GM18519 (cell line): ENCODE measurements at regions not wholly inside any gene's neighbourhood (a gene's known extent, or its start where the extent isn't known, plus 50 kb on each side); places are given as distances from the start of the nearest gene placed in this dataset.
"Not testable (repeated sequence)": the region's sequence is repeated elsewhere in the genome, so short reads cannot be mapped to it uniquely, and the experiment has no call there.

Experiments
- ATAC-seq: cut with Tn5 transposase; IDR thresholded peaks from one replicate; pipeline ENCODE4 v1.9.1; 2021; ENCODE audit warnings: mild to moderate bottlenecking, moderate library complexity; ENCODE audit not compliant: unreplicated experiment, low FRiP score

DNA sequence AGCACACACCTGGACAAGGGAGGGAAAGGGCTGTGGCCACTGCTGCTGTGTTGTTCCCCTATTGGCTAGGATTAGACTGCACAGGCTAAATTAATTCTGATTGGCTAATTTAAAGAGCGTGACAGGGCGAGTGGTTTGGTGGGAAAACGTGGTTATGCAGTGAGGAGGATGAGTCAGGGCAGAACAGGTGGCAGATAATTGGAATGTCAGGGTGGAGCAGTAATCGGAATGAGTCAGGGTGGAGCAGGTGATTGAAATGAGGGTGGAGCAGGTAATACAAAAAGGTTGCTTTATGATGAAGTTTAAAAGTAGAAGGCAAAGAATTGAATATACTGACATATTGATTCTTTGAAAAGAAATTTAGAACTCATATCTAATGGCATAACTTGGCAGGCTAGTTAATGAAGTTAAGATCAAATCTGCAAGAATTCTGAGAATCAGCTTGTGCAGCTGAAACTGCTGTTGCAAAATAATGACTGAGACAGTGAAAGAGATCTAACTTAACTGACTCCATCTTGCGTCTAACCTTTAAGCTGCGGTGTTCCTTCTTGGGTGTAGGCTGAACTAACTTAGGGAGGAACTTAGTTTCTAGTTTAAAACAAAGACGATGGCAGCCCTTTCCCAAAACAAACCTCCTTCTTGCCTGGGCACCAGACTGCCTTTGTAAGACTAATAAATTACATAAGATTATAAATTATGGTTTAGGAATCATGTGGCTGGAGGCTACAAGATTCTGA is 174.3 kb downstream of the UTP18 start:
- ATAC-seq: no peak

DNA sequence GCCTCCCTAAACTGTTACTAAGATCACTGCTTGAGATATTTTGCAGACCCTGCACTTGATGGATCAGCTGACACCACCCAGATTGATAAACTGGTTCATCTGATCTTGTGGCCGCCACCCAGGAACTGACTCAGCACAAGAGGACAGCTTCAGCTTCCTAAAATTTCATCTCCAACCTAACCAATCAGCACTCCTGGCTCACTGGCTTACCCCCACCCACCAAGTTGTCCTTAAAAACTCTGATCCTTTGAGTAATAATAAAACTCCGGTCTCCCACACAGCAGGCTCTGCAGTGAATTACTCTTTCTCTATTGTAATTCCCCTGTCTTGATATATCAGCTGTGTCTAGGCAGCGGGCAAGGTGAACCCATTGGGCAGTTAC is 174.8 kb downstream of the UTP18 start:
- ATAC-seq: no peak

DNA sequence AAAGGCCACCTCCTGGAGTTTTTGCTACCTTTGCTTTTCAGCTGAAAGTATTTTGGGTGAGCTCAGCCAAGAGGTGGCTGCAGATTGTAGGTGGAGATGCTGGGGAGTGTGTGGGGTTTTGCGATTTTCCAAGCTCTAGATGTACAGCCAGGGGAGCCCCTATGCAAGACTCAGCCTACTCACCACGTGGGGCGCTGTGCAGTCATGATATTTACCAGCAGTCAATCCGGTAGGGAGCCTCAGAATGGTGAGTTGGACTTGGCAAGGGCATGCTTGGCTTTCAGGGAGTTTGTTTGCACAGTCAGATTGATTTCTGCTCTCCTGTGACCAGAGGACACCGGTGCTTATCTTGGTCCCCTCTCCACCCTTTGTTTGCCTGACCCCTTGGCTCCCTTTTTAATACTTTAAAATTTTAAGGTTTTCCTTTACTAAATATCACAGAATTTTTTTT is 175.3 kb downstream of the UTP18 start:
- peak; percentile 89 for ATAC-seq

DNA sequence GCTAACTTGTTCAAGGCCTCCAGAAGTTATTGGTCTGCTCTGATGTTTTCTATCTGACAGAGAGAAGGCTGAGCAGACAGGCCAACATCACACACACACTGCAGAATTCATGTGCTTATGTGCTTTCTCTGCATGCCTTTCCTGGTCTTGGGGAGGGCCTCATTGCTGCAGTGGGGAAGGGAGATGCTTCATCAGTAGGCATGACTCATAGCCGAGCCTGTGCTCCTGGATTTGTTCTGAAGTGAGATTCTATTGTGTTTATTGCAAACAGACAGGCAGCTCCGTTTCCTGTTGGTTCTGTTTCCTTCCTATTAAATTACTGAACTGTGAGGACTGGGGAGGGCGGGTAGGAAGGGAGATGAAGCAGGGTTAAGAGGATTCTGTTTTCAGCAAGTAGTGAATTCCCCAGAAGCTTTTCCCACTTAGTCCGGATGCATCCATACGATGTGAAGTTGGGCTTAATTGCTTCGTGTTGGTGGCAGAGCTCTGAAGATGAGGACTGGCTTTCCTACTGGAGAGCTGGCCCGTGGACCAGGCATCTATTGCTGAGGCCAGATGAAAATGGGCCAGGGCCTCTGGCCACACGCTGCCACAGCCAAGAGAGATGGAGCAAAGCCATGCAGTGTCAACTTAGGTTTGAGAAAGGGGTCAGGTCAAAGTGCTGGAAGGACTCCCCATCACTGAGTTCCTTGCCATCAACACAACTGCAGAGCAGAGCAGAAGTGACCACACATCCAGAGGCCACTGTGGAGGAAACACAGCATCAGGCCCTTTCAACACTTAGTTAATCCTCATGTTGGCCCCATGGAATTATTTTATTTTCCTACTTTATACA is 179.3 kb downstream of the UTP18 start:
- ATAC-seq: no peak

DNA sequence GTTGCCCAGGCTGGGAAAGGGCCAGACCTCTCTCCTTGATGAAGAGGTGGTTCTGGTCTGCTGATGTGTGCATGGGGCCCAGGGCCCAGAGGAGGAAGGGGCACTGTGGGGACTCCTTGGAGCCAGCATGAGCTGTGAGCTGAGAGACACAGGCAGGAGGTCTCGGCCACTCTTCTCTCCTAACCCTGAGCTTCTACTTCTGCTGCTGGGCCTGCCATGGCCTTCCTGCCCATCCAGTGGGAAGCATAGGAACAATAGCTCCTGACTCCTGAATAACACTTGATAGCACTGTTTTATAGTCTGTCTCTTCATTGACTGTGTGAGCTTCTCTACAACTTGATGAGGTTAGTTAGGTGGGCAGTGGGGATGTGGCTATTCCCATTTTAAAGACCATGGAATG is 181.1 kb downstream of the UTP18 start:
- ATAC-seq: no peak

DNA sequence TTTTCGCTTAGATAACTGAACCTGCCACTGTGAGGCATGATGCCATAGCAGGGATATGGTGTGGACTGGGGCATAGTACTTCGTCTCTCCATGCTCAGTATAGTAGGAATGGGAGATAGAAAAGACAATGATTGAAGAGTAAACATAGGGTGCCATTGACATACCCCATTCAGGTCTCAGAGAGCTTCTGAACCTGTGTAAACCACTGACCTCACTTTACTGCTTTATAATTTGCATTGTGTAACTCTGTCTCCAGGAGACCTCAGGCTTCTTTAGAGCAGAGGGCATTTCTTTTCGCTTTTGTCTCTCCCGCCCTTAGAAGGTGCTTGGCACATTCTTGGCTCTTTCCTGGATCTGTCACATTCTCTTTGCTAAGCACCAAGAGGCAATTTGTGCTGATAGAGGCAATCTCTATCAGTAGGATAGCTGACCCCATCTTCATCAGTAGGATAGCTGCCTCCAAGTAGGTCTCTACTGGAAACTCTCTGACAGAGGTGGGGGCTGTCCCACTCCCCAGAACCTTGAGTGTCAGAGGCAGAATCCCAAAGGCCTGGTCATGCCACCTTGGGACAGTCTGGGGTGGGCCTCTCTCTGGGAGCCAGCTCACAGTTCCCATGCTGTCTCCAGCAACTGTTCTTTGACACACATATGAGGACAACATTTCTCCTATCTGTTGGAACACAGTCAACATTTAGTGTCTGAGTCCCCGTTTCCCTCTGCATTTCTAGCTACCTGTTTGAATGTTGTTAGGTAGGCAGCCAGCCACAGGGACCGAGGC is 181.9 kb downstream of the UTP18 start:
- no peak for ATAC-seq

DNA sequence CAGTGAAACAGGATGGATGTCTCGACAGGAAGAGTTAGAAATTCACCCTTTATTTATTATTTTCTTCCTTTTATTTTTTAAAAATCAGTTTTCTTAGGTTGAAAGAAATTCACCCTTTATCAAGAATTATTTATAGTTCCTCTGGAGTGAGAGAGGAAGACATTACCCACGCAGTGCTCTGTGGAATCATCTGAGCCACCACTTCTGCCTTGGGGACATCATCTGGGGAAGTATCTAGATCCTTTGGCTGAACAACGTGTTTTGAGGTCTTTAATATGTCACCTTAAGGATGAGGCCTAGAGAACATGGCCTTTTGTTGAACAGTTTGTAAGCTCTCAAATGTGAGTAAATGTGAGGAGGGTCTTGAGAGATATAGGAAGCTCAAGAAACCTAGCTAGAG is 183.3 kb downstream of the UTP18 start:
- ATAC-seq: no peak

DNA sequence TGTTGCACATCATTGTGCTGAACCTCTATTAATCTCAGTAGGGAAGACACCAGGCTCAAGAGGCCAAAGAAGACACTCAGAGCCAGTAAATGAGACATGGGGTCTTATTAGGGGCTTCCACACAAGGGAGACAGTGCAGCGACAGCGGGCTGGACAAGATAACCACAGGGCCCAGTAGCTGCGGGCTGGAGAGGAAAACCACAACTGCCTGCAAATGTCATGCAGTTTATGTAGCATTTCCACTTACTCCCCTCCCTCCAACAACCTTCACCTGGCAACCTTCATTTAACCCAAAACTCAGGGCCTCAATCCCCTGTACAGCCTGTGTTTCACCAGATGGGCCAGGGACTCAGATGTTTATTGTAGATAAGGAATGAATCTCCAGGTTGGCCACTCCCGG is 185.6 kb downstream of the UTP18 start:
- no peak for ATAC-seq

DNA sequence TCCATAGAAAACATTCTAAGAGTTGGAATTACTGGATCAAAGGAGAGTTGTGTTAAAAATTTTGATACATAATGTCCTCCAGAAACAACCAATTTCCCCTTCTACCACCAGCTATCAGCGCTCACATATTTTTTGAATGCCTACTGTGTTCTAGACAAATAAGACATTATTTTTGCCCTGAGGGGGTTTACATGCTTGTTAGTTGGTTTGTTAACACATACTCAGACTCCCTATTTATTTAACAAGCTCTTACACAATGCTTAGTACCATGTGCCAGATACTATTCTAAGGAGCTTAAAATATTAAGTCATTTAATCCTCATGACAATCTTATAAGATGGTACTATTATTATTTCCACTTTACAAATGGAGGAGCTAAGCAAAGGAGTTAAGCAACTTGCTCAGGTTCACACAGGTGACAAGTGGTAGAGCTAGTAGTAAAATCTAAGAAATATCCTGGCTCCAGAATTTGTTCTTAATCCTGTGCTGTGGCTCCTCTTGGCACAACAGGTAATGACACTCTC is 194.2 kb downstream of the UTP18 start:
- no peak for ATAC-seq

DNA sequence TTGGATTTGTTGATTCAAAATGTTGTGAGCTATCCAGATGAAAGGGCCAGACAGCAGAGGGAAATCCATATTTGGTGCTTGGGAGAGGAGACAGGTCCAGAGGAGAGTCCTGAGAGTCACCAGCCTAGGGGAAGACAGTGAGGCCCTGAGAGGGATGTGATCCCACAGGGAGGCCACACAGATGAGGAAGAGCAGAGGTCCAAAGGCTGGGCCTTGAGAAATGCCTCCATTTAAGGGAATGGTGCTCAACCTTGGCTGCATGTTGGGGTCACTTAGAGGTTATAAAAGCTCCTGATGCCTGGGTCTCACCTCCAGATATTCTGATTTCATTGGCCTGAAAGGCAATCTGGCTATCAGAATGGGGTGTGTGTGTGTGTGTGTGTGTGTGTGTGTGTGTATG is 194.9 kb downstream of the UTP18 start:
- ATAC-seq: no peak

DNA sequence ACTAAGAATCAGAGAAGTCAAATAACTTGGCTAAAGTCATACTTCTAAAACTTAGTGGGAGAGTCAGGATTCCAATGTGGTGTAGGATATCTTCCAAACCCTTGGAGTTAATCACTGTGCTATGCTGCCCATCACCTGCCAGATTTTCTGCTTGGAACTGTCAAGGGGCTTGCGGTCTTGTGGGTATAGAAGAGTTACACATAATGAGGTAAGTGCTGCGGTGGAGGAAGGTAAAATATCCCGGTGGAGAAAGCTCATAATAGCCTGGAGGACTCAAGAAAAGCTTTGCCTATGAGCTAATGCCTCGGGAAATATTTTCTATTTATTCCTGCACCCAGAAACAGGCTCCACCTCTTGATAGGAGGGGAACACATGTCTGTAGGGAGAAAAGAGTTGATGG is 195.6 kb downstream of the UTP18 start:
- no peak for ATAC-seq

DNA sequence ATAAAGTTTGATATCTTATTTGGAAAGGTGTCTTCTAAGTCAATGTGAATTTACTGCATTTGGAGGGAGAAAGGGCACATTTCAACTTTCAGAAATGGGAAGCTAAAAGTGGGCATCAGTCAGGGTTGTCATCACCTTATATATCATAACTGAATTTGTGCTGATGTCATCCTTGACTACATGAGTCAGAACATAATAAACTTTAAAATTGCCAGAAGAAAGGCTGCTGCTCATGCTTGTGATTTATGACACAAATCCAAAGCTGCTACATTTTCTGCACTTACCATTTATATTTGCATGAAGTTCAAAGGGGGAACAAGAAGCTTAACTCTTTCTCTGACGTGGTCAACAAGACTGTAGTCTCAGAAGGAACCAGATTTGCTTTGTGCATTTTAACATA is 196.6 kb downstream of the UTP18 start:
- no peak for ATAC-seq

DNA sequence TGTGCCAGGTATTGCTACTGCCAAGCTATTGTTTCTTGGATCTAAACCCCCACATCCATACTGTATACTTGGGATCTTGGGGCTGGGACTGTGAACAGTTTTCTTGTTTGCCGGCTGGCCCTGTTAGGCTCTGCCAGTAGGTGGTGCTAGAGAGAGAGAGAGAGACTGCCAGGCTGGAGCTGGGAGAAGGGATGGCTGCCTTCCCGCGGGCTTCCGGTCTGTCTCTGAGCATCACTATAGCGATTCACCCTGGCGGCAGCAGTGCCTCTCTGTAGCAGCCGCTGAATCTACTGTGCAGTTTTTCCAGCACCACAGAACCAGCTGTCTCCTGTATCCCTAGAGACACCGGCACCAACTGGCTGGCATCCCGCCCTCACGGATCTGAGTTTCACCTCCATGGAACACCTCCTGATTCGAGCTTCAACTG is 201.2 kb downstream of the UTP18 start:
- ATAC-seq: peak; percentile 47

DNA sequence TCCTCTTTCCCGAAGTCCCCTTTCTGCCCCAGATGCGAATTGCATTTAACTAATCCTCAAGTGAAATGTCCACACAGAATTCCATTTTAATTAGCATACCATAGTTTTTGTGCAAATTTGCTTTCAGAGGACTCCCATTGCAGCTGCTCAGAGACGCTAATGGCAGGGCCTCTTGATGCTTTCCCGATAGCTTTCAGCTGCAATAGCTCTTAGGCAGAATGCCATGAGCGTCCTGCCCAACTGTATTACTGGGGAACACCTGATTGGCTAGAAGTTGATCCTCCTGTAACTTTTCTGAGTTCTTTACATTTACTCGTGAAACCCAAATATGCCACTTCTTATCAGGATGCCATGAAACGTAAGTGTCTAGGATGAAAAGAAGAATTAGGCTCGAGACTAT is 203.0 kb downstream of the UTP18 start:
- ATAC-seq: no peak

DNA sequence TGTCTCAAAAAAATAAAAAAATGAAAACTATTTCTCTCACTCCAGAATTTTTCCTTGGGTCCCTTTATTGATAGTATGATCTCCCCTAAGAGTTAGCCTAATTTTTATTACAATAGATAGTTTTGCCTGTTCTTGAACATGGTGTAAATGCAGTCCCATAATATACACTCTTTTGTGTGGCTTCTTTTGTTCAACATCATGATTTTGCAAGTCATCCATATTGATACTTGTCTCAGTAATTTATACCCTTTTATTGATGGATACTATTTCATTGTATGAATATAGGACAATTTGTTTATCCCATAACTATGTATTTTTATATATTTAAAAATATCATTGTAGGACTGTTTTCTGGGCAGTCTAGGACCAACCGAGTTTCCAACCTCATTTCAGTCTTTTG is 207.0 kb downstream of the UTP18 start:
- no peak for ATAC-seq

DNA sequence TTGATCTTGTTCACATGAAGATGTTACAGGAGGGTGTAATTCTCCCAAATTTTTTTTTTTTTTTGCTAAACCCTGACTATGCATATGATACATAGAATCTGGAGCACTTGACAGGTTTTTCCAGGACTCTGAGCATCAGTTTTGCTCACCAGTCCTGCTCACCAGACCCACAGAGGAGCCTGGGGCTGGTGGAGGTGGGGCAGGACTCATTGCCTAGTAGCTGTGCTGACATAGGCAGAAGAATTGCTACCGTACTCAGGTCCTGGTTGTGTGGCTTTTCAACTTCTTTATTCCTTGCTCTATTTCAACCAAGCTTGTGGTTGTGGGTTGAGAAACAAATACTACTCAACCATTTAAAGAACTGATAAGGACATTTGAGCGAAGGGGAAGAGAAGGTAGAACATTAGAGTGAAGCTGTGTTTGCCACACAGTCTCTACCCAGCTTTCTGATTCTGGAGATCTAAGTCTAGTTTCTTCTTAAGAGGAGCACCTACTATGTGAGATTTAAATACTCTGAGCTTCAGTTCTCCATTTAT is 212.4 kb downstream of the UTP18 start:
- no peak for ATAC-seq

DNA sequence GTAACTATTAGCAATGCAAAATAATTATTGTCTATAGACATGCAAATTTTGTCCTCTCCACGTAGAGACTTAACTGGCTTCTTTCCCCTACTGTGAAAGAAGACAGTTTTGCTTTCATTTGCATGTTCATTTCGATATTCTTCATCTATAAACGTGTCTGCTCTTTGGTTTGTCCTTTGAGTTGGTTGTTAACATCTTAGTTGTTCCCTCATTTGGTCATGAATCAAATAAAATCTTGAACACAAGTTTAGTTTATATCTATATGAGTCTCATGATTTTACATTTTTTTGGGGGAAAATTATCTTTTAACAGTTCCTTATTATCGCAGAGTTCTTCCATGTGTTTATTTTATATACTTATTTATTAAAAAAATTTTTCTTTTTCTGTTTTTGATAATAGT is 214.4 kb downstream of the UTP18 start:
- ATAC-seq: no peak

DNA sequence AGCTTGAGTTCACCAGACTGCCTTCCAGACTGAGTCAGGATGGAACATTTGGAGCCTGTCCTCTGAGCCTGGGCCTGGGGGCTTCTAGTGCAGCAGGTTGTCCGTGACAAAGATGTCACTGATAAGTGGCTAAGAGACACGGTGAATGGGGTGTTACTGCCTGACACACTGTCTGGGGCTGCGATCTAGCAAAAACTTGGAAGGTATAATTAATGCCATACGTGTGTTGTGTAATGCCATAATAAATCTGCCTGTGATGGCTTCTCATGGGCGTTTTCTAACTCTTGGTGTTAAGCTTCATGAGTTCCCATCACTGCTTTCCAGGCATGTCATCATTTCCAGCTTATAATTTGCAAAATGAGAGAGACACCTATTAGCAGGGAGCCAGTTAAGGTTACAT is 215.4 kb downstream of the UTP18 start:
- ATAC-seq: no peak

DNA sequence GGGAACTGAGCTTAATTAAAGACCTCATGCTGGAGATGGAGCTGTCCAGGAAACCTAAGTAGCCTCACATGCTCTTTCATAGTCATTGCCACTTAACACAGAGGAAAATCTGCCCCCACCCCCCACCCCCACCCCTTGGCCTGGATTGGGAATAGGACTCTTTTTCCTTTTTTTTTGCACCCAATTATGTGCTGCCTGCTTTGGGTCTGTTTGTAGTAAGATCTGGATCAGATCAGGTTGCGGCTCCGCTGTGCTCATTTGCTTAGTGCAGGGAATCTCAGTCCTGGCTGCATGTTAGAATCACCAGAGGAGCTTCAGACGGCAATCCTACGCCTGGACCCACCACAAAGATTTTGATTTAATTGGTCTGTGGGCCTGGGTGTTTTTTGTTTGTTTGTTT is 219.0 kb downstream of the UTP18 start:
- no peak for ATAC-seq

DNA sequence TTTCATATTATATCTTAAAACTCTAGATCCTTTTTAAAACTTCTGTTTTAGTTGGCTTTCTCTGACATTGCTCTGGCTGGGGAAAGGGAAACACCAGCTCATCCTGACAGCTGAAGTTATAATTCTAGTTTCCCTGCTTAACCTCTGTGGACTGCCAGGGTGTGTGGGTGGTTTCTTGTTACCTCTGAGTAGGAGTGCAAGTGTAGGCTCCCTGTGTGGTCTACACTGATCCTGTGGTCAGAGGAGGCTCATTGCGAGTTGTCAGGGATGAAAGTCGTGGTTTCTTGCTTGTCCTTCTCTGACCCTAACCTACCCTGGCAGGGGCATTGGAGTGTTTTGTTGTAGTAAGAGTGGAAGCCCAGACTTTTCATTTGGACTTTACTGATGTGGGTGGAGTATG is 221.0 kb downstream of the UTP18 start:
- no peak for ATAC-seq

DNA sequence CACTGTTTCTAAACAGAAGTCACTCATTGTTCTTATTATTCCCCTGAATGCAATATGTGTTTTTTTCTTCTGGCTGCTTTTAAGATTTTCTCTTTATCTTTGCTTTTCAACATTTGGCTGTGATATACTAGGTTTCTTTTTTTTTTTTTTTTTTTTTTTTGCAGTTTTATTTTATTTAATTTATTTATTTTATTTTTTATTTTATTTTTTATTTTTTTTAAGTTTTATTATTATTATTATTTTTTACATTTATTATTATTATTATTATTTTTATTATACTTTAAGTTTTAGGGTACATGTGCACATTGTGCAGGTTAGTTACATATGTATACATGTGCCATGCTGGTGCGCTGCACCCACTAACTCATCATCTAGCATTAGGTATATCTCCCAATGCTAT is 221.9 kb downstream of the UTP18 start:
- not testable (repeated sequence) for ATAC-seq
